OCI-LY1 (cell line): ENCODE measurements at regions not wholly inside any gene's neighbourhood (a gene's known extent, or its start where the extent isn't known, plus 50 kb on each side); places are given as distances from the start of the nearest gene placed in this dataset.

ENCODE experiments used
- CTCF ChIP-seq: fragments of 200-600 bp; sonication (generic), shearing (Covaris generic); IDR thresholded peaks from 2 replicates; pipeline ENCODE4 v1.5.1; 2017; ENCODE audit warnings: mild to moderate bottlenecking, antibody characterized with exemption, low read length, moderate library complexity, mixed read lengths
- EZH2 ChIP-seq: fragments of 200-600 bp; sonication (generic), shearing (Covaris generic); IDR thresholded peaks from 2 replicates; pipeline ENCODE4 v1.8.0; 2017; ENCODE audit warnings: borderline replicate concordance, mixed run types, mild to moderate bottlenecking, antibody characterized with exemption, low read length, moderate library complexity, mixed read lengths

GRCh38 chr7:119969763-119970162, 303.2 kb upstream of the KCND2 start:
- no peak for TF ChIP-seq CTCF
- no peak for TF ChIP-seq EZH2
